HepG2 (cell line): ENCODE measurements at regions not wholly inside any gene's neighbourhood (a gene's known extent, or its start where the extent isn't known, plus 50 kb on each side); places are given as distances from the start of the nearest gene placed in this dataset.

Experiments
- ARID3A ChIP-seq: IDR thresholded peaks from 2 replicates; pipeline ENCODE4 v1.6.1; 2012; ENCODE audit warnings: low read depth, low read length, improper control_type of control experiment
- DMTF1 ChIP-seq: sonication (generic); formaldehyde crosslinking; IDR thresholded peaks from 2 replicates; pipeline ENCODE4 v1.4.0; 2020; ENCODE audit warnings: mild to moderate bottlenecking, missing genetic modification reagents
- EEA1 ChIP-seq: sonication (generic); formaldehyde crosslinking; IDR thresholded peaks from 2 replicates; pipeline ENCODE4 v1.5.1; 2020; ENCODE audit warnings: mild to moderate bottlenecking, missing genetic modification reagents, borderline replicate concordance
- ERF ChIP-seq: IDR thresholded peaks from 2 replicates; pipeline ENCODE4 v1.6.1; 2018; ENCODE audit warnings: missing biosample characterization, missing genetic modification reagents
- ETV5 ChIP-seq: IDR thresholded peaks from 2 replicates; pipeline ENCODE4 v1.6.1; 2018; ENCODE audit warnings: missing biosample characterization, missing genetic modification reagents, inconsistent platforms, borderline replicate concordance
- FOXO4 ChIP-seq: sonication (generic); formaldehyde crosslinking; conservative IDR thresholded peaks from 2 replicates; pipeline ENCODE4 v1.8.1; 2023; ENCODE audit warnings: missing genetic modification reagents
- PHF5A ChIP-seq: IDR thresholded peaks from one replicate; pipeline ENCODE4 v1.6.1; 2018; ENCODE audit warnings: low read depth, missing genetic modification reagents; ENCODE audit not compliant: unreplicated experiment
- XBP1 ChIP-seq: sonication (generic); formaldehyde crosslinking; IDR thresholded peaks from 2 replicates; pipeline ENCODE4 v1.5.0; 2020; ENCODE audit warnings: missing genetic modification reagents
- ZBTB33 ChIP-seq: sonication (generic); formaldehyde crosslinking; IDR thresholded peaks from 2 replicates; pipeline ENCODE4 v1.4.0; 2020; ENCODE audit warnings: missing genetic modification reagents
- ZFAT ChIP-seq: sonication (generic); formaldehyde crosslinking; conservative IDR thresholded peaks from 2 replicates; pipeline ENCODE4 v1.8.1; 2023; ENCODE audit warnings: missing genetic modification reagents, inconsistent platforms
- ZNF75D ChIP-seq: sonication (generic); formaldehyde crosslinking; IDR thresholded peaks from 2 replicates; pipeline ENCODE4 v1.8.1; 2023; ENCODE audit warnings: missing genetic modification reagents, mild to moderate bottlenecking, borderline replicate concordance
- TF ChIP-seq, protein P1 (sequence below): sonication (generic); formaldehyde crosslinking; IDR thresholded peaks from 2 replicates; pipeline ENCODE4 v1.4.0; 2020; ENCODE audit warnings: missing genetic modification reagents
- TF ChIP-seq, protein P2 (sequence below): sonication (generic); formaldehyde crosslinking; IDR thresholded peaks from 2 replicates; pipeline ENCODE4 v1.4.0; 2020; ENCODE audit warnings: missing genetic modification reagents

DNA sequence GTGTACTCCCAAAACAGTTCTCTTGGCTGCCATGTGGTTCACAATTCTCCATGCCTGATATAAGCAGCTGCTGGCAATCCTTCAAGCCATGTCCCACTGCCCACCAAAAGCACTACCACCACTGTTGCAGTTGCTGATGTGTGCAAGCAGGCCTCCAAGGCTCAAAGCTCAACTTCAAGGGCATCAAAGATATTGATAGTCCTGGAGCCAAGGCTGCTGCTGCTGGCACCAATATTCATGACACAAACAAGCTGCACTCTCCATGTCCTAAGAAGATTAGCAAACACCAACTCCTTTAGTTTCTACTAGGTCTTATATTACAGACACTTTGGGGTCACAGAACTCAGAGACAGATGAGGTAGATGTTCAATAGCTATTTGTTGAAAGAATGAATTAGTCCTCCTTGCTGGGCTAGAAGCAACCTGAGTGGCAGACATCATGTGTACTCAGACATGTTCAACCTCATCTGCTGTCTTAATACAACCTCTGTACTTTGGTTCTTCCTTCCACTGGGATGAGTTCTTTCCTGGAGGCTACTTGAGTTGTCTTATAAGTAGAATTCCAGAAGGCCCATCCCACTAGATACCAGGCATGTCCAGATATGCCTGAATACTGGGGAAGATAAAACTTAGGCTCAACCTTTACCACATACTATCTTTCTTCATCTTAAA, 104.5 kb upstream of the UGP2 start (continued):
- no peak for TF ChIP-seq EEA1 (CRISPR knock-in tag)
- TF ChIP-seq ZNF75D (CRISPR knock-in tag) = no peak
- TF ChIP-seq FOXO4 (CRISPR knock-in tag) = 0 out of 2 replicates have a peak, but pooled peaks have one; percentile 11
- peak; percentile 77; the same call in 1 of the 2 replicates for TF ChIP-seq ERF (CRISPR knock-in tag)
- no peak for TF ChIP-seq XBP1 (CRISPR knock-in tag)
- TF ChIP-seq, protein P1, sequence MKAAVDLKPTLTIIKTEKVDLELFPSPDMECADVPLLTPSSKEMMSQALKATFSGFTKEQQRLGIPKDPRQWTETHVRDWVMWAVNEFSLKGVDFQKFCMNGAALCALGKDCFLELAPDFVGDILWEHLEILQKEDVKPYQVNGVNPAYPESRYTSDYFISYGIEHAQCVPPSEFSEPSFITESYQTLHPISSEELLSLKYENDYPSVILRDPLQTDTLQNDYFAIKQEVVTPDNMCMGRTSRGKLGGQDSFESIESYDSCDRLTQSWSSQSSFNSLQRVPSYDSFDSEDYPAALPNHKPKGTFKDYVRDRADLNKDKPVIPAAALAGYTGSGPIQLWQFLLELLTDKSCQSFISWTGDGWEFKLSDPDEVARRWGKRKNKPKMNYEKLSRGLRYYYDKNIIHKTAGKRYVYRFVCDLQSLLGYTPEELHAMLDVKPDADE = no peak
- TF ChIP-seq ARID3A = peak; percentile 51; the same call in 1 of the 2 replicates
- TF ChIP-seq, protein P2, sequence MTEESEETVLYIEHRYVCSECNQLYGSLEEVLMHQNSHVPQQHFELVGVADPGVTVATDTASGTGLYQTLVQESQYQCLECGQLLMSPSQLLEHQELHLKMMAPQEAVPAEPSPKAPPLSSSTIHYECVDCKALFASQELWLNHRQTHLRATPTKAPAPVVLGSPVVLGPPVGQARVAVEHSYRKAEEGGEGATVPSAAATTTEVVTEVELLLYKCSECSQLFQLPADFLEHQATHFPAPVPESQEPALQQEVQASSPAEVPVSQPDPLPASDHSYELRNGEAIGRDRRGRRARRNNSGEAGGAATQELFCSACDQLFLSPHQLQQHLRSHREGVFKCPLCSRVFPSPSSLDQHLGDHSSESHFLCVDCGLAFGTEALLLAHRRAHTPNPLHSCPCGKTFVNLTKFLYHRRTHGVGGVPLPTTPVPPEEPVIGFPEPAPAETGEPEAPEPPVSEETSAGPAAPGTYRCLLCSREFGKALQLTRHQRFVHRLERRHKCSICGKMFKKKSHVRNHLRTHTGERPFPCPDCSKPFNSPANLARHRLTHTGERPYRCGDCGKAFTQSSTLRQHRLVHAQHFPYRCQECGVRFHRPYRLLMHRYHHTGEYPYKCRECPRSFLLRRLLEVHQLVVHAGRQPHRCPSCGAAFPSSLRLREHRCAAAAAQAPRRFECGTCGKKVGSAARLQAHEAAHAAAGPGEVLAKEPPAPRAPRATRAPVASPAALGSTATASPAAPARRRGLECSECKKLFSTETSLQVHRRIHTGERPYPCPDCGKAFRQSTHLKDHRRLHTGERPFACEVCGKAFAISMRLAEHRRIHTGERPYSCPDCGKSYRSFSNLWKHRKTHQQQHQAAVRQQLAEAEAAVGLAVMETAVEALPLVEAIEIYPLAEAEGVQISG = peak; percentile 58
- TF ChIP-seq DMTF1 (CRISPR knock-in tag) = no peak
- TF ChIP-seq ZBTB33 (CRISPR knock-in tag) = peak; percentile 51; the same call in 1 of the 2 replicates
- no peak; the same call in 1 of the 2 replicates for TF ChIP-seq ETV5 (CRISPR knock-in tag)
- no peak for TF ChIP-seq PHF5A (CRISPR knock-in tag)
- no peak for TF ChIP-seq ZFAT (CRISPR knock-in tag)
